GM19468 (cell line): ENCODE measurements at regions not wholly inside any gene's neighbourhood (a gene's known extent, or its start where the extent isn't known, plus 50 kb on each side); places are given as distances from the start of the nearest gene placed in this dataset.

Experiments
- ATAC-seq: cut with Tn5 transposase; IDR thresholded peaks from one replicate; pipeline ENCODE4 v1.9.1; 2021; ENCODE audit warnings: mild to moderate bottlenecking, moderate library complexity, moderate number of reproducible peaks; ENCODE audit not compliant: unreplicated experiment; ENCODE audit errors: extremely low read depth

- ATAC-seq, result no peak
These were observed 72.6 kb upstream of the SLC4A4 start for GRCh38 chr4:71266090-71266794.

- ATAC-seq, result no peak
These were observed 71.6 kb upstream of the SLC4A4 start for GRCh38 chr4:71267244-71267643.

GRCh38 chr4:71268166-71268565 lies 70.7 kb upstream of the SLC4A4 start:
- no peak for ATAC-seq

GRCh38 chr4:71269233-71269632 lies 69.6 kb upstream of the SLC4A4 start:
- no peak for ATAC-seq

GRCh38 chr4:71270901-71271300 lies 67.9 kb upstream of the SLC4A4 start:
- peak; percentile 45 for ATAC-seq

- ATAC-seq, result no peak
These were observed 65.8 kb upstream of the SLC4A4 start for GRCh38 chr4:71272976-71273375.

- ATAC-seq, result no peak
These were observed 63.8 kb upstream of the SLC4A4 start for GRCh38 chr4:71275004-71275403.

GRCh38 chr4:71275570-71275969 lies 63.2 kb upstream of the SLC4A4 start:
- ATAC-seq, result no peak

- no peak for ATAC-seq
These were observed 61.5 kb upstream of the SLC4A4 start for GRCh38 chr4:71277353-71277752.

GRCh38 chr4:71283642-71284257 lies 55.1 kb upstream of the SLC4A4 start:
- ATAC-seq, result no peak

GRCh38 chr4:71287305-71287704 lies 51.5 kb upstream of the SLC4A4 start:
- no peak for ATAC-seq

GRCh38 chr4:71288875-71289274 lies 49.9 kb upstream of the SLC4A4 start:
- ATAC-seq, result no peak
